GM20000 (cell line): ENCODE measurements at regions not wholly inside any gene's neighbourhood (a gene's known extent, or its start where the extent isn't known, plus 50 kb on each side); places are given as distances from the start of the nearest gene placed in this dataset.
"Not testable (repeated sequence)": the region's sequence is repeated elsewhere in the genome, so short reads cannot be mapped to it uniquely, and the experiment has no call there.

Experiments
- DNase-seq: peaks from one replicate; pipeline ENCODE4 v3.0.0; 2012; ENCODE audit warnings: low spot score
- TF ChIP-seq, protein P1 (sequence below): IDR thresholded peaks from 2 replicates; pipeline ENCODE4 v1.5.1; 2012; ENCODE audit warnings: mild to moderate bottlenecking, control low read depth; ENCODE audit errors: extremely low read depth, missing control alignments

DNA sequence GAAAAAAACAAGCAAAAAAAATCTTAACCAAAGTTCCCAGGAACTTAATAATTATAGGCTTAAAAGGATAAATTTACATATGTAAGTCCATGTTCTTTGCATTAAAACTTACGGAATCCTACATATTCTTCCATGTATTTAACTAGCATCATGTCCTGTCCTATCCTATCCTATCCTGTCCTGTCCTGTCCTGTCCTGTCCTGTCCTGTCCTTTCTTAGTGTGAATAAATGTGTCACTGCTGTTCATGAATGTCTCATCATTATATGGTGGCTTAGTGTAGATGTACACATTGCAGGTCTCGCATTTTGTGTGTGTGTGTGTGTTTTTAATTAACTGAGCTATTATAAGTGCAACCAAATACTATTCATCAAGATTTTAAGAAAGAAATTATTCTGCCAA, 90.0 kb downstream of the TMEM167A start:
- no peak for DNase-seq
- TF ChIP-seq, protein P1, sequence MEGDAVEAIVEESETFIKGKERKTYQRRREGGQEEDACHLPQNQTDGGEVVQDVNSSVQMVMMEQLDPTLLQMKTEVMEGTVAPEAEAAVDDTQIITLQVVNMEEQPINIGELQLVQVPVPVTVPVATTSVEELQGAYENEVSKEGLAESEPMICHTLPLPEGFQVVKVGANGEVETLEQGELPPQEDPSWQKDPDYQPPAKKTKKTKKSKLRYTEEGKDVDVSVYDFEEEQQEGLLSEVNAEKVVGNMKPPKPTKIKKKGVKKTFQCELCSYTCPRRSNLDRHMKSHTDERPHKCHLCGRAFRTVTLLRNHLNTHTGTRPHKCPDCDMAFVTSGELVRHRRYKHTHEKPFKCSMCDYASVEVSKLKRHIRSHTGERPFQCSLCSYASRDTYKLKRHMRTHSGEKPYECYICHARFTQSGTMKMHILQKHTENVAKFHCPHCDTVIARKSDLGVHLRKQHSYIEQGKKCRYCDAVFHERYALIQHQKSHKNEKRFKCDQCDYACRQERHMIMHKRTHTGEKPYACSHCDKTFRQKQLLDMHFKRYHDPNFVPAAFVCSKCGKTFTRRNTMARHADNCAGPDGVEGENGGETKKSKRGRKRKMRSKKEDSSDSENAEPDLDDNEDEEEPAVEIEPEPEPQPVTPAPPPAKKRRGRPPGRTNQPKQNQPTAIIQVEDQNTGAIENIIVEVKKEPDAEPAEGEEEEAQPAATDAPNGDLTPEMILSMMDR: no peak

DNA sequence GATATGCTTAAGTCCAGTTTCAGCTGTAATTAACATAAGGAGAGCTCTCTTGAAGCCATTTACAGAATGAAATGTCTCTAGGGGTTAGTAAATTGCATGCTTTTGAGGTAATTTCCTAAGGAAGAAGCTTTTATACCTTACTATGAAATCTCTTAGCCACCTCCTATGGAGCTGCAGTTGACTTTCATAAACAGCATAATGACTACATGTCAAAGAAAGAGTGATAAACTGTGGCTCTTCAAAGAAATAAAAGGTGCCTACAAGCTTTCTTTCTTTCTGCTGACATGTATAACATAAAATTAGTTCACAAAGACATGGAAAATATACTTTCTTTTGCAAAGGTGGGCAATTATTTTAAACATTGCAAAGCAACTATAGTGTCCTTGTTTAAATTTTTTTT, 90.8 kb downstream of the TMEM167A start:
- TF ChIP-seq, protein P1: no peak
- no peak for DNase-seq

DNA sequence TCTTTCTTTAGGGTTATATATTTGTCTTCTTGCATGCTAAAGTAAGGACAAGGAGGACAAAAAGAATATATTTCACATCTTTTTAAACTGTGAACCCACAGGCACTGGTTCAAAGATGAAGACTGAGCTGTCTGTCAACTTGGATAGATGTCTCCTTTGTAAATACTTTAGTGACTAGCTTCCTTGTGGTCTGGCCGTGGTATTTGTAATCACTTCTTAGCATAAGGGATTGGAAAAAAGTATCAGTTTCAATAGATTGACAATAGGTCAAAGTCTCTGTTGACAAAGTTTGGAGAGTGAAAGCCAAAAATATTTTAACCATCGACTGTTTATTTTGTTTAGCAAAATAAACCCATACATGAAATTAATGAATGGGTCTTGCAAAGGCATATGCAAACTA, 91.4 kb downstream of the TMEM167A start:
- TF ChIP-seq, protein P1: no peak
- DNase-seq: no peak

DNA sequence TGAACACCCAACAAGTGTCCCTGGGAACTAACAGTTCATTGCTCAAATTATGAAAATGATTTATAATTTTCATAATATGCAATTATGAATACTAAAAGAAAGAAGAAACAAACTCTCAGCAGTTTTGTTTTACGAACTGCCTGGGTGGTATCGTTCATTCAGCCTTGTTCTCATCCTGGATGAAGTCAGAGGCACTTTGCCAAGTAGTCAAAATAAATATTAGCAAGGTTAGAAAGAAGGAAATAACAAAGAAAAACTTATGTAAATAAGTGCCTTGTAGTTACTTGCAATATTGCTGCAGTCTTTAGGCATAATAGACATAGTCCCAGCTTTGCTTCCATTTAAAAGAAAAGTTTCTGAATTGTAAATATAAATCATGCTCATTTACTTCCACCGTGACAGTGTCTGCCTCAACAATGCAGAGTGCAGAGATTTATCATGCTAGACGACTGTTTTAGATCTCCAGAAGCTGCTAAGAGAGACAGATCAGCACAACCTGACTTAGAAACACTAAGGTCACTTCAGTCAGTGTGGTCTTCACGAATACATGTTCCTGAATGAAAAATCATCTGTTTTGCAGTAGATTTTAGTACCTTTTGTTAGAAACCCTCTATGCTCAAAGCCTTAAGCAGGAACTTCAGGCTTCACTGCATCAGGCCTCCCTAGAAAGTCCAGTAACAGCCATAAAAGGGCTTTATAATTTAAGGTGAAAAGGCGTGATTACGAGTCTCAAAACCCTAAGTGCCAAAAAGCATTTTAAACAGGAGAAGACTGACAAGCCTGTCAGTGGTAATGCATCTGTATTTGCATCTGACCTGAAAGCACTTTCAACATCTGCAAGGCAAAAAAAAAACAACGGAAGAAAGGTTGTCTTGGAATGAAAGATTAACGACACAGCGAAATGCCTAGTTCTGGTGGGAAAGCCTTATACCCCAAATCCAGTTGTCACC, 92.1 kb downstream of the TMEM167A start:
- TF ChIP-seq, protein P1: no peak
- DNase-seq: no peak

- no peak for DNase-seq
- TF ChIP-seq, protein P1: no peak
Observed at GRCh38 chr5:82982846-82983245, 94.3 kb downstream of the TMEM167A start.

GRCh38 chr5:82976887-82977286, 100.3 kb downstream of the TMEM167A start:
- DNase-seq: not testable (repeated sequence)

- TF ChIP-seq, protein P1: no peak
- no peak for DNase-seq
Observed at GRCh38 chr5:82975812-82976211, 101.4 kb downstream of the TMEM167A start.

DNA sequence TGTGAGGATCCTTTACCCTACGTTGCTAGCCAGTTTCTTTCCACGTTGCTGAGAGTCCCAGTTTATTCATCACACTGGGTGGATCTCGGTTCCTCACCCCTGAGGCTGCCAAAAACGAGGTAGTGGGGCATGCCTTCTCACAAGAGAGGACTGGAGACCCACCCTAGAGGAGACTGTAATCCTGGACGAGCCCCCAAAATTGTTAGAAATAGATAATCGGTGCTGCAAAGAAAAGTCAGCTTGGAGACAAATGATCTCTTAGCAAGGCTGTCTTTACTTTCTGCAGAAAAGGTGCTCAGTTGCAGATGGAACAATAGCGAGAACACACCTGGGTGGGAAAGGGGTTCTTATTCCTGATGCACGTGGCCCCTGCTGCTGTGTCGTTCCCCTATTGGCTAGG, 101.8 kb downstream of the TMEM167A start:
- TF ChIP-seq, protein P1: no peak
- DNase-seq: no peak

DNA sequence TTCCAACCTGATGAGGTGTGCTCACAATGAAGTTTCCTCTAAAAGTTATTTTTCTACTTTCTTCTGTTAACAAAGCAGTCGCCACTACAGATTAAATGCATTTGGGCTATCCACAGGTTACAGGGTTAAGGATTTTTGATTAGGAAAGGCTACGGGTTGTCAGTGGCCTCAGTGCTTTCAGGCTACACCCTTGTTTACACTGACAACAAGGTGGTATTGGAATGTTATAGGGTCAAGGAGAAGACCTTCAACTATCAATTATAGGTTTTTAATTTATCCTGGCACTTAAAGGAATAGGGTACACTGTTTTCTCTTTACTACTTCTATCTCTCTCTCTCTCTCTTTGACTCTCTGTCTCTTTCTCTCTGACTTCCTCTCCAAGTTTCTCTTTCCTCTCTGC, 102.8 kb downstream of the TMEM167A start:
- DNase-seq: not testable (repeated sequence)
